ENCODE measurements at regions not wholly inside any gene's neighbourhood (a gene's known extent, or its start where the extent isn't known, plus 50 kb on each side); places are given as distances from the start of the nearest gene placed in this dataset.

- no peak for ATAC-seq
These were observed 1234.7 kb downstream of the BRD1 start for GRCh38 chr22:48592931-48593330.

GRCh38 chr22:48592488-48592887 is 1235.2 kb downstream of the BRD1 start:
- ATAC-seq: no peak

GRCh38 chr22:48592066-48592345 is 1235.7 kb downstream of the BRD1 start:
- ATAC-seq: no peak

GRCh38 chr22:48591286-48592065 is 1236.2 kb downstream of the BRD1 start:
- no peak for ATAC-seq

GRCh38 chr22:48589901-48590300 is 1237.8 kb downstream of the BRD1 start:
- no peak for ATAC-seq

- no peak for ATAC-seq
These were observed 1238.7 kb downstream of the BRD1 start for GRCh38 chr22:48588878-48589450.

GRCh38 chr22:48588151-48588877 is 1239.4 kb downstream of the BRD1 start:
- no peak for ATAC-seq

- no peak for ATAC-seq
These were observed 1240.3 kb downstream of the BRD1 start for GRCh38 chr22:48587236-48587865.

- ATAC-seq: no peak
These were observed 1240.9 kb downstream of the BRD1 start for GRCh38 chr22:48586799-48587185.

GRCh38 chr22:48585916-48586798 is 1241.5 kb downstream of the BRD1 start:
- ATAC-seq: no peak

- no peak for ATAC-seq
These were observed 1243.5 kb downstream of the BRD1 start for GRCh38 chr22:48584170-48584569.

GRCh38 chr22:48581796-48582469 is 1245.7 kb downstream of the BRD1 start:
- ATAC-seq: no peak

- ATAC-seq: no peak
These were observed 1246.4 kb downstream of the BRD1 start for GRCh38 chr22:48581205-48581766.

- ATAC-seq: no peak
These were observed 1247.1 kb downstream of the BRD1 start for GRCh38 chr22:48580481-48580970.

GRCh38 chr22:48579928-48580309 is 1247.8 kb downstream of the BRD1 start:
- no peak for ATAC-seq

- no peak for ATAC-seq
These were observed 1248.4 kb downstream of the BRD1 start for GRCh38 chr22:48579043-48579927.

GRCh38 chr22:48578138-48579042 is 1249.3 kb downstream of the BRD1 start:
- ATAC-seq: no peak

- ATAC-seq: no peak
These were observed 1250.0 kb downstream of the BRD1 start for GRCh38 chr22:48577691-48578090.

GRCh38 chr22:48577014-48577690 is 1250.5 kb downstream of the BRD1 start:
- no peak for ATAC-seq

Measured in activated CD4-positive, CD25-positive, alpha-beta regulatory T cell treated with anti-CD3 and anti-CD28 coated beads, Interleukin-2, amount 50 U/mL, for 24 hours (primary cell).